HG03460 (cell line): ENCODE measurements at regions not wholly inside any gene's neighbourhood (a gene's known extent, or its start where the extent isn't known, plus 50 kb on each side); places are given as distances from the start of the nearest gene placed in this dataset.
"Not testable (repeated sequence)": the region's sequence is repeated elsewhere in the genome, so short reads cannot be mapped to it uniquely, and the experiment has no call there.

Experiments
- ATAC-seq: cut with Tn5 transposase; IDR thresholded peaks from one replicate; pipeline ENCODE4 v1.9.1; 2021; ENCODE audit not compliant: unreplicated experiment

DNA sequence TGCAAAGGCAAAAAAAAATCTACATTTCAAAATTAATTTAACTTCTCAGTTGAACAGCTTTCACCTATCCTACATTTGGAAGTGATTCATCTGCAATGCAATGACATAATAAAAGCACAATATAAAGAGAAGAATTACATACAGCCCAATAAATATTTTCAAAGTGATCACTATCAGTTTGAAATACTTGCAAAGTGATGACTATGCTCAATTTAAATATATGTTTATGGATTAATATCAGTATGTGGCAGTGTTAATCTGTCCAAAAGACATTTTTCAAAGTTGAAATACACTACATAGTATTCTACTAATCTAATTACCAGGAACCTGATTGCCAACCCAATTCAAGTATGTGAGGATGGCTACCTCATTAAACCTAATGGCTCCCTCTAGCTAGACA lies 460.7 kb upstream of the ATXN7L3B start:
- ATAC-seq: no peak

DNA sequence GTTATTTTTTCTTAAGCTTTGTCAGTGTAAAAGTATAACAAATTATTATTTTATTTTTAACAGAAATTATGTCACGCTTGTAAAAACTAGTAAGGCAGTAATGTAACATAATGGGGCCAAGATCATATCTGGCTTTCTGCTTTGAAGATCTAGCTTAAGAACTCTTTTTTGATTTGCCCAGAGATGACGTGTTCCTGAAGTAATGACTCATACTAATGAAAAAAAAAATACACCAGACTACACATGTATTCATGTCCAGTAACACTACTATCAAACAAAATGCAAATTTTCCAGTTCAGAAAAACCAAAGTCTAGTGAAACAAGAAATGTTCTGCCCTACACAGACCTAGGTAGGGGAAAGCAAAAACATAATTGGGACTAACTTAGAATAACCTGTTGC lies 432.2 kb upstream of the ATXN7L3B start:
- ATAC-seq: no peak

DNA sequence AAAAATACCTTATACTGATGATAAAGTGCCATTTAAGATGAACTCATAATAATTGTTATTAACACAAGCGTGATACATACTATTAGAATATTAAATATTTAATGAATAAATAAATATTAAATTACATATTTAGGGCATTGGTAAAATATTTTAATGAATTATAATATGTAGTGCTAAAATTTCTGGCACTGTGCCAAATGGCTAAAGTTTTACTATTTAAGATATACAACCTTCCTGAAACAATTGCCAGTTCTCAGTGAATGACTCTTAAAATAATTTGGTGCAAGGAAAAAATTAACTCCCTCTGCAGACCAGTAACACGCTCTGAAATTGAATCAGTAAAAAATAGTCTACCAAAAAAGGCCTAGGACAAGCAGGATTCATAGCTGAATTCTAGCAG lies 428.9 kb upstream of the ATXN7L3B start:
- ATAC-seq: no peak

DNA sequence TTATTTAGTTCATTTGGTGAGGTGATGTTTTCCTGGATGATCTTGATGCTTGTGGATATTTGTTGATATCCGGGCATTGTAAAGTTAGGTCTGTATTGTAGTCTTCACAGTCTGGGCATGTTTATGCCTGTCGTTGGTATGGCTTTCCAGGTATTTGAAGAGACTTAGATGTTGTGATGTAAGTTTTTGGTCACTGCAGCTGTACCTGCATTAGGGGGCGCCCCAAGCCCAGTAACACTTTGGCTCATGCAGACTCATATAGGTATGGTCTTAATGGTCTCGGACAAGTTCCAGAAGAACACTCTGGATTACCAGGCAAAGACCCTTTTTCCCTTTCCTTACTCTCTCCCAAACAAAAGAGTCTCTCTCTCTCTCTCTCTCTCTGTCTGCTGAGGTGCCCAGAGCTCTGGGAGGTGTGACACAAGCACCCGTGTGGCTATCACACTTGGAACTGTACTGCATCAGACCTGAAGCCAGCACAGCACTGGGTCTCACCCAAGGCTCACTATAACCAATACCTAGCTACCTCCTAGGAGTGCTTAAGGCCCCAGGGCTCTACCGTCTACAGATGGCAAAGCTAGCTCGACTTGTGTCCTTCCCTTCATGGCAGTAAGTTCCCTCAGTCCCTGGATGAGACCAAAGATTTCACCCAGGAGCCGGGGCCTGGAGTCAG lies 425.8 kb upstream of the ATXN7L3B start:
- ATAC-seq: no peak

DNA sequence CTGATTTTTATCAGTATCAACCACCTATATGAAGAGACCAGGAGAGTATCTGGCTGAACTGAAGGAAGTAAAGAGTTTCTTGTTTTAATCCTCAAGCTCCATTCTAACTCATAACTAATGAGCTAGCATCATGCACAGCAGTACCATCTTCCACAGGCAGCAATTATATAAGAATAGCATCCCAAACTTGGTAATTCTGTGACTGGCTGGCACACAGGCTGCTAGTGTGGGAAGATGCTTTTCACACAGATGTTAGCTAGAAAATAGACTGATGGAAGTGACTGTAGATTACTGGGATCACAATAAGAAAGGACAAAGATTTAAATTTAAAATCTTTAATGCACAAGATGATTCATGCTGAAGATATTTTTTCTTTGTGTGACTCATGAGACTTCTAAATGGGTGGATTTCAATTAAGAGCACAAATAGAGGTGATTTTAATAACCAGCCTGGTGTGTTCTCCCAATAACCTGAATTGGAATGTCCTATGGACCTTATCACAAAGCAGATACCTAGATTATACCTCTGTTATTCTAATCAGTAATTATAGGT lies 417.7 kb upstream of the ATXN7L3B start:
- no peak for ATAC-seq

DNA sequence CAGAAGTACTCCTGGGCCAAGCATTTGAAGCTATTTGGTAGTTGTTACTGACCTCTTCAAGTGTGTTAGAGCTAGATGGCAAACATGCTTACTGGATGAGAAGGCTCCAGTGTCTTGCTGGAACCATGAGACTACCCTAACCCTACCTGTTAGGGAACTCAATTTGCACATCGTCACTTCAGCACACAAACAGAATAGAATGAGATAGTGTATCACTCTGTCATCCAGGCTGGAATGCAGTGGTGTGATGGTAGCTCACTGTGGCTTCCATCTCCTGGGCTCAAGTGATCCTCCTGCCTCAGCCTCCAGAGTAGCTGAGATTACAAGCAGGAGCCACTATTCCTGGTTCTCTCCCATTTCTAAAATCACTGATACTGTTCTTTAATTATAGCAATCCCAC lies 417.0 kb upstream of the ATXN7L3B start:
- ATAC-seq: no peak

DNA sequence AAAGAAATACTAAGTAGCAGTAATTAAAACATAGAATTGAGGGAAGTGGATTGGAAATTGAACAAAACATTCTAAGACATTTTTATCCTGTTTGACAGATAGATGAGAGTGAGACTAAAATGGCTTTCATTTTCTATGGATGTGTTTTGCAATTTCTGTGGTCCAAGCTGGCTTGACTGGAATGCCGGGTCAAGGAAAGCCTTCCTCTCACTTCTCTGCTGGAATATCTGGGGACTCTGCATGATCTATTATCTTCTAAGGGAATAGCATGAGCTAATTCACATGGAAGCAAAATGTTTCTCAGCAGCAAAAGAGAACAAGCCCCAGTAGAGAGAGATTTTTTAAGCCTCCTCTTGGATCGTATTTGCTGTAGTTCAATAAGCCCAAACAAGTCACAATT lies 407.9 kb upstream of the ATXN7L3B start:
- ATAC-seq: no peak

DNA sequence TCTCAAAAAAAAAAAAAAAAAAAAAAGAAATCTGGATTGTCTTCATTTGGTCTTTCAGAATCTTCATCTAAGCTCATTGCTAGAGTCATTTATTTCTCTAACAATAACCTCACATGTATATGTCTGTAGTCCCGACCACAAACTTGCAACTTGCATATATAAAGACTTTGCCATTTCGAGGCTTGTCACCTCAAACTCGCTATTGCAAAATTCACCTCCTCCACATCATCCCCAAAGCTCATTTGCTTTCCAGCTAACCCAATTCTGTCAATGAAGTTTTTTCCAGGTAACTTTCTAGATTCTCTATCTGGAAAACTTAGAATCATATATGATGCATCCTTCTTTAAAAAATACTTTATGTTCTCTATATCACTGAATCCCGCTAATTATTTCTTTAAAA lies 393.2 kb upstream of the ATXN7L3B start:
- ATAC-seq: no peak

DNA sequence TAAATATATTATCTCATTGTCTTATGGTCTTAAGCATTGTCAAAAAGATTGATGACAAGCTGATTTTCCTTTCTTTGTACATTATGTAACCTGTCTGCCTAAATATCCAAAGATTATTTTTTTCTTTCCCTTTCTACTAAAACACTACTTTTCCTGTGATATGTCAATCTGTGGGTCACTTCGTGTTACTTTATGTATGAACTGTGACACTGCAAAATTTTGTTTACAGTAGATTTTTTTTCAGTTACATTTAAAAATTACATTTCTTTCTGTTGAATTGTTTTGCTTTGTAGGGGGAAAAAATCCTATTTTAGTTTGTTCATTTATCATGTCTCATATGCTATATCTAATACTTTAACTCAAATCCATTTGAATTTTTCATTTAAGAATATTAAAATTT lies 392.3 kb upstream of the ATXN7L3B start:
- no peak for ATAC-seq

DNA sequence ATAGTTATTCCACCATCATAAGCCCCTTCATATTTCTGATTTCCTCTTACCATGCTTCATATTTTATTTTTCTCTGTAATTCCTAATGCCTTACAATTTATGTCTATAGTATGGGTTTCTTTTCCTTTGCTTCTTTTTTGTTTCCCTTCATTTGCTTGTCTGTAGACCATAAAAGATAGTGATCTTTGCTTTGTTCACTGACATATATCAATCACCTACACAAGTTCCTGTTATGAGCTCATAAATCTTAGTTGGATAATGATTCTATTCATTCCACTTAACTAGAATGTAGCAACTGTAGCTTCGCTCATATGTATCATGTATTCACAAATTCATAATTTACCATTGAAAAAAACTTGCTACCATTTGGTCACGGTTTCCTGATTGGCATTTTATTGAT lies 388.8 kb upstream of the ATXN7L3B start:
- no peak for ATAC-seq

DNA sequence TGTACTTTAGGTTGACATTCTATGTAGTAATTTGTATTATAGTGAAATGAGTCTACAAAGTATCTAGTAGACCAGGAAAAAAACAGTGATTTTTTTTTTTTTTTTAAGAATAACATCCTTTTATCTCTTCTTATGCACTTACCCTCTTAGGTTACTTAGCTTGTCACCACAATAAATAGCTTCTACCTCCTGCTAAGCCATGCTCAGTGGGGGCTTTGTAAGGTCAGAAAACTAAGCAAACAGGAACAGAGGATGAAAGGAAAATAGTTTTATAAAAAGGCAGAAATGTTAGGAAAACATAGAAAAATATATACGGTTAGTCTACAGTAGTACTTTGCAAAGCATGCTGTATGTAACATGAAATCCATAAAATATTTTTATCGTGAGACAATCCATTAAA lies 385.3 kb upstream of the ATXN7L3B start:
- ATAC-seq: no peak

DNA sequence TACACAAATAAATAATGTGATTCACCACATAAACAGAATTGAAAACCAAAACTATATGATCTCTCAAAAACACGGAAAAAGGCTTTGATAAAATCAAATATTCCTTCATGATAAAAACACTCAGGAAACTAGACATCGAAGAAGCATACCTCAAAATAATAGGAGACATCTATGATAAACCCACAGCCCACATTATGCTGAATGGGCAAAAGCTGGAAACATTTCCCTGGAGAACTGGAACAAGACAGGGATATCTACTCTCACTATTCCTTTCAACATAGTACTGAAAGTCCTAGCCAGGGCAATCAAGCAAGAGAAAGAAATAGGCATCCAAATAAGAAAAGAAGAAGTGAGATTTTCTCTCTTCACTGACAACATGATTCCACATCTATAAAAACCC lies 371.5 kb upstream of the ATXN7L3B start:
- no peak for ATAC-seq

DNA sequence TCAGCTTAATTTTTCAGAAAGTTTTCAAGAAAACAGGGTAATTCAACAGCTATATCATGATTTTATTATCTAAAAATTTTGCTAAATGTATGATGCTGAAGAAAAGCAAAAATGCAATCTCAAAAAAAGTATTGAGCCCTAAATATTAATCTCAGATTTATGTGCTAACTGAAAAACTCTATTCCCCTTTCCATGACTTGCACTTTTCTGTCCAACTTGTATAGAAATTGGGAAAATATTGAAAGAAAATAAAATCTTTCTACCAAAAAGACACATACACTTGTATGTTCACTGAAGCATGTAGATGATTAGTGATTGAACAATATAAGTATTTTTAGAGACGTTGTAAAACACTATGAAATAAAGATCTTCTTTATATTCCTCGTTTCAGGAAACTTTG lies 368.0 kb upstream of the ATXN7L3B start:
- ATAC-seq: no peak

DNA sequence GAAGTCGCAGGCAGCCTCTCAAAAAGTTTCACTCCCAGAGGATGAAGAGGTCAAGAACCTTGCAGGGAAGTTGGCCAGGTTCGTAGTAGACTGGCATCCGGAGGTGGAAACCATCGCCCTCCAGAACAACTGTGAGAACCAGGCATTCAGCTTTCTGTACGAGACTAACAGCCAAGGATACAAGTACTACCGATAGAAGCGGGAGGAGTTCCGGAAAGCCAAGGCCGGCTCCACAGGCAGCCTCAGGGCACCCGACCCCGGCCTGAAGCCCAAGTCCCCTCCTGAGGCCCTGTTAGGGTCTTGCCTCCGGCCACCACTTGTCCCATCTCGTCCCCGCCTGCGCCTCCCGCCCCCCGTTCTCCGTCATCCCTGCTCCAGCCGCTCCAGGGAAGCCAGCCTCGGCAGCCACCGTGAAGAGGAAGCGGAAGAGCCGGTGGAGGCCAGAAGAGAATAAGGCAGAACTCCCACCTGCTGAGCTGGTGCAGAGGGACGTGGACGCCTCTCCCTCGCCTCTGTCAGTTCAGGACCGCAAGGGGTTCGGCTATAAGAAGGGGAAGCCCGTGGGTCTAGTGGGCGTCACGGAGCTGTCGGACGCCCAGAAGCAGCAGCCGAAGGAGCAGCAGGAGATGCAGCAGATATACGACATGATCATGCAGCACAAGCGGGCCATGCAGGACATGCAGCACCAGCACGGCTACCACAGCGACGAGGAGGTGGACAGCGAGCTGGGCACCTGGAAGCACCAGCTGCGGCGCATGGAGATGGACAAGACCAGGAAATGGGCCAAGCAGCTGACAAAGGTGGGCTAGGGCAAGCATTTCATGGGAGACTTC lies 366.8 kb upstream of the ATXN7L3B start:
- ATAC-seq: no peak

DNA sequence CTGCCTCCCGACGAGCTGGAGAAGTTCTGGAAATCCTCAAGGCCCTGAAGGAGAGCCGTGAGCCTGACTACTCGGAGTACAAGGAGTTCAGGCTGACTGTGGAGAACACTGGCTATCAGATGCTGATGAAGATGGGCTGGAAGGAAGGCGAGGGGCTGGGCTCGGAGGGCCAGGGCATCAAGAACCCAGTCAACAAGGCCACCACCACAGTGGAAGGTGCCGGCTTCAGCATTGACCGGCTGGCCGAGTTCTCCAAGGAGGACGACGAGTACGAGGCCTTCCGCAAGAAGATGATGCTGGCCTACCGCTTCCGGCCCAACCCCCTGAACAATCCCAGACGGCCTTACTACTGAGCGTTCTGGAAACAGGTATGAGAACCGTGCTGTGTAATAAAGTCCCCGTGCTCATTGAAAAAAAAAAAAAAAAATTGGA lies 366.1 kb upstream of the ATXN7L3B start:
- no peak for ATAC-seq

DNA sequence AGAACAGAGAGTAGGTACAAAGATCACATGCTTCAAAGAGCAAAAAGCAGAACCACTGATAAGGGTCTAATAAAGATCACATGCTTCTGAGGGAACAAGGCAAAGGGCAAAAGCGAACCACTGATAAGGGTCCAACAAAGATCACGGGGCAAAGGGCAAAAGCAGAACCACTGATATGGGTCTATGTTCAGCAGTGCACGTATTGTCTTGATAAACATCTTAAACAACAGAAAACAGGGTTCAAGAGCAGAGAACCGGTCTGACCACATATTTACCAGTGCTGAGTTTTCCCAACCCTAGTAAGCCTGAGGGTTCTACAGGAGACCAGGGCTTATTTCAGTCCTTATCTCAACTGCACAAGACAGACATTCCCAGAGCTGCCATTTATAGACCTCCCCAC lies 362.7 kb upstream of the ATXN7L3B start:
- ATAC-seq: not testable (repeated sequence)

DNA sequence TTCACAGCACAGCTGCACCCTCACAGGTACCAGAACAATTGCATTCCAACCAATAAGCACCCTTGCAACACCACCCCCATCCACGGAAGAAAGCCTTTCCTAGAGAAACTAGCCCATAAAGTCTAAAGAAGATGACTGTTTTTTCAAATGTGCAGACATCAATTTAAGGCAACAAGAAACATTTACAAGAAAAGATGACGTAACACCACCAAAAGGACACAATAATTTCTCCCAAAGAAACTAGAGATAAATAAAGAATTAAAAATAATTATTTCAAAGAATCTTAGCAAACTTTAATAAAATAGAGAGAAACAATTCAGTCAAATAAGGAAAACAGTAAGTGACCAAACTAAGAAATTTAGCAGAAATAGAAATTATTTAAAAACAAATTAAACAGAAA lies 352.3 kb upstream of the ATXN7L3B start:
- ATAC-seq: no peak

DNA sequence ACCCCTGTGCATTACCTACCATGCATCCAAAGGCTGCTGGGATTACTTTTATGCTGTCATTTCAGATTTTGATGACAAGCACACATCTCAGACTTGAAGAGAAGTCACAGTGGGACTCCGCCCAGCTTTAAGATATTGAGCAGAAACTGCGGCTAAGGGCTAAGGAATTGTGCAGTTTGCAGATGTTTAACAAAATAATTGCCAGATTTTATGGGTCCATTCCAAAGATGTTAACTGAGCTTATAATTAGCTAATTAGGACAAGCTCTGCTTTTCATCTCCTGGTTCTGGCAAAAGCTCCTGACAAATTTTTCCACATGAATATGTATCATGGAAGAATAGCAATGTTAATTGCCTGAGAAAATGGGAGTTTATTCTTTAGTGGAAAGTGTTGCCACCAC lies 344.4 kb upstream of the ATXN7L3B start:
- ATAC-seq: no peak

DNA sequence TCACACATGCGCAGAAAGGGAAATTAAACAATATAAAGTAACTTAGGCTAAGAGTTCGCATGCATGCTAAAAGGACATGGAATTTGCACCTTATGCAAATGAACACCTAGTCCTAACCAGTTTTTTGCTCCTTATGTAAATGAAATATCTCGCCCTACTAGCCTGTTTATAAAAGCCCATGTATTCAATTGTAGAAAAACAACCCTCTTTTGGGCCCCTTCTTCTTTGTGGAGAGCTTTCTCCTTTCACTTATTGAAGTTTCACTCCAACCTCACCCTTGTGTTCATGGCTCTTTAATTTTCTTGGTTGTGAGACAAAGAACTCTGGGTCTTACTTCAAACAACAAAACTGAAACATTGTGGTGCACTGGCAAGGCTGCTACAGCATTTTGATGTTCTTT lies 333.4 kb upstream of the ATXN7L3B start:
- ATAC-seq: no peak

DNA sequence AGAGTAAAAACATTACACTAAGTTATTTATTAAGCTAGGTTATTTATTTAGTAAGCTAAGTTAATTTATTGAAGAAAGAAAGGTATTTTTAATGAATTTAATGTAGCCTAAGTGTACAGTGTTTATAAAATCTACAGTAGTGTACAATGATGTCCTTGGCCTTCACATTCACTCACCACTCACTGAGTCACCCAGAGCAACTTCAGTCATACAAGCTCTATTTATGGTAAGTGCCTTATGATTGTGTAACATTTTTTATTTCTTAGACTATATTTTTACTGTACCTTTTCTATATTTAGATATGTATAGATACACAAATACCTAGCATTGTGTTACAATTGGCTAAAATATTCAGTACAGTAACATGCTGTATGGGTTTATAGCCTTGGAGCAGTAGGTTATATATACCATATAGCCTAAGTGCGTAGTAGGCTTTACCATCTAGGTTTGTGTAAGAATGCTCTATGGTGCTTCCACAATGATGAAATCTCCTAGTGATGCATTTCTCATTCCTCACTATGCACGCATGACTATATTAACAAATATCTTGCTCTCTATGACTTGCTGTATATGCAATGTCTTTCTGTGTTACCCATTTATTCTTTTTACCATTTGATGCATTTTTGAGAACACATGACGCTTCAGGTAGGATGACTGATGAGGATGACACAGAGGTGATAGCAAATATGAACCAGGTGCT lies 309.6 kb upstream of the ATXN7L3B start:
- ATAC-seq: no peak

DNA sequence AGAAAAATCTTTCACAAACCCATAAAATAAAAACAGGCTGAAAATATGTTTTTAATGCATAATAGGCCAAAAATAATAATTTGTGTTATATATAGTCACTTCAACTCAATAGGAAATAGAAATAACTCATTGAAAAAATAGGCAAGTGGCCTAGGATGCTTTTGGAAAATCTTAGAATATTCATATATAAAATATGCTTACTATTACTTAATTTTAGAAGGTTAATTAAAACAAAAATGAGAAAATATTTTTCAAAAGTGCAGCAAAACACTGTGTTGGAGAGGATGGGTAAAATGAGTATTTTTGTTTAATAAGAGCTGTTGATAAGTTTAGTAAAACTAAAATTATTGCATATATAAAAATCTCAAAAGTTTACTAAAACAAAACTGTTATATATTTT lies 308.0 kb upstream of the ATXN7L3B start:
- ATAC-seq: no peak

DNA sequence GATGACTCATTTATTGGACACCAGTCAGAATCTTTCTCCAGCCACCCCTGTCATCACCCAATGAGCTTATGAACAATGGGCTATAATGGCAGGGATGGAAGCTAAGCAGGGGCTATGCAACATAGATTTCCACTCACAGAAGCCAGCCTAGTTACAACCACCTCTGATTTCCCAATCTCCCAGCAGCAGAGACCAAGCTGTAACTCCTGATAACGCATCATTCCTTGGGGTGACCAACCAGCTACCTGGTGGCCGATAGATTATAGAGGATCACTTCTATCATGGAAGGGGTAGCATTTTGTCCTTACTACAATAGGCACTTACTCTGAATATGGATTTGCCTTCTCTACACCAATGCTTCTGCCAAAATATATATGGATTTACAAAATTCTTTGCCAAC lies 302.3 kb upstream of the ATXN7L3B start:
- no peak for ATAC-seq
